HG03095 (cell line): ENCODE measurements at regions not wholly inside any gene's neighbourhood (a gene's known extent, or its start where the extent isn't known, plus 50 kb on each side); places are given as distances from the start of the nearest gene placed in this dataset.

Experiments
- ATAC-seq: cut with Tn5 transposase; IDR thresholded peaks from one replicate; pipeline ENCODE4 v1.9.1; 2021; ENCODE audit warnings: moderate library complexity; ENCODE audit not compliant: unreplicated experiment

DNA sequence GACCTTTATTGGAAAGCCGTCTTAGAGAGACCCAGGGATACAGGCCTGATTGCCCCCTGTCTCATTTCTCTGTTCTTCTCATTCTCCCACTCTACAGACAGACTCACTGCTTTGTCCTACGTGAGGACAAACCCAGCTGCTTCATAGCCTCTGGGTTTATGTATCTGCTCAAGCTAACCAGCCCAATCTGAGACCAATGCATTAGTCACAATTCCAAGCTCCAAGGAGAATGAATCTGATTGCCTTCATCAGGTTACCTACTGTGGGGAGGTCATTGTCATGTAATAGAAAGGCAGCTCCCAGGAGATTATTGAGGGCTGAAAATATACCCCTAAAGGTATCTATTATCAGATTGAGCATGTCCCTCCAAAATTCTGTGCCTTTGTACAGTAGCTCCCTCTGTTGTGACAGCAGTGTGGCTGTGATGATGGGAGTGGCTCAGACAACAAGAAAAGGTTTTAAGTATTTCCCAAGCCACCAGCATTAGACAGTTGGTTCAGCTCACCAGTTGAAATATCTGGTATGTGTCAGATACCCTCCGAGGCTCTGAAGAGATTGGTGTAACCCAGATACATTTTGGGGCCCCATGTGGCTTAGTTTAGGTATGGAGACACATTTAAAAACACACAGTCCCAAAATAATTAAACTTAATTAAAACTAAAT is 123.1 kb upstream of the EEPD1 start:
- no peak for ATAC-seq

DNA sequence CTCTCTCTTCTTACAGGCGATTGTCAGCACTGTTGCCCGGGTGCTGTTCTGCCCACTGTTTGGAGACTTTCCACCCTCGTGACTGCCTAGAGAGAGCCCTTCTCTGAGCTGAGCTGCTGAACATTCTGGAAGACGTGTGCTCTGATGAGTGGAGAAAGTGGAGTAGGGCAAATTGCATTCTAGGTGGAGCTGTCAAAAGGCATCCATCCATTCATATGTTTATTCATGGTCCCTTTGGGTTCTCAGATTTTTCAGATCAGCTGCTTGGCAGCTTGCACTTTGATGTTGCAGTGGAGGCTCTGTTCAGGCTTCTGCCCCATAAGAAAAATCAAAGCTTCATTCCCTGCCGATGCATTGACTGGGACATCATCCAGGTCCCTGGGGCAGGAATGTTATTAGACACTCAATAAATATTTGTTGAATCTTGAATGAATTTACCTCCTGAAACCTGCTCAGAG is 120.7 kb upstream of the EEPD1 start:
- ATAC-seq: no peak

DNA sequence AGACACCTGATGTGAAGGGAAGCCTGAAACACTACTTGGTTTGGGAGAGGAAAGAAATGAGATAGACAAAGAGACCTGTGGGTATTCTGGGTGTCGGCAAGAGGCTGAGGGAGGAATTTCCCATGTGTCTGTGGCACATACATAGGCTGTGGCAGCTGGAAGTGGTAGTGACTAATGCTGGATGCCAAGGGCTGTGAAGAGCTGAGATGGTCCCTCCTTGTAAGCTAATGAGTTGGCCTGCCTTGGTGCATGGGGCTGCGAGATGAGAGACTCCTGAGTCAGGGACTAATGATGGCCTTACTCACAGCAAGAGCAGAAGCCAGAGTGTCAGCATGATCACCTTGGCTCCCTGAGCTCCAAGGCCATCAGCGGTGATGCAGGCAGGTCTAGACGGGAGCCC is 119.0 kb upstream of the EEPD1 start:
- ATAC-seq: no peak

DNA sequence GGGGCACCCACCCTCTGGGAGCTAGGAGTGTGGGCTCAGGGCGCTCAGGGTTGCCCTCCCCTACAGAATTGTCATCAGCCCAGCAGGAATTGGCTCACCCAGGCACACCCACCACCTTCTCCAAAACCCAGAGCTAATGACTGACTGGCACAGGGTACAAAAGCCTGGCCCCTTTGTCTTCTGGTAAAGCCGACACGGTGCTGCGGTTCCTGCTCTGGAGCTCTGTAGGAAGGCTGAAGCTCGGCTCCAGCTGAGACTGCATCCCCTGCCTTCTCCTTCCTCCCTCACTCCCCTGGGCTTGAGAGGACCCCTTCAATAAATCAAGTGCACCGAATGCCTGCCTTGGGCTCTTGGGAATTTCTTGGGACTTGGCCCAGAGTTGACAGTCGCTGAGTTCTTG is 117.9 kb upstream of the EEPD1 start:
- ATAC-seq: no peak

DNA sequence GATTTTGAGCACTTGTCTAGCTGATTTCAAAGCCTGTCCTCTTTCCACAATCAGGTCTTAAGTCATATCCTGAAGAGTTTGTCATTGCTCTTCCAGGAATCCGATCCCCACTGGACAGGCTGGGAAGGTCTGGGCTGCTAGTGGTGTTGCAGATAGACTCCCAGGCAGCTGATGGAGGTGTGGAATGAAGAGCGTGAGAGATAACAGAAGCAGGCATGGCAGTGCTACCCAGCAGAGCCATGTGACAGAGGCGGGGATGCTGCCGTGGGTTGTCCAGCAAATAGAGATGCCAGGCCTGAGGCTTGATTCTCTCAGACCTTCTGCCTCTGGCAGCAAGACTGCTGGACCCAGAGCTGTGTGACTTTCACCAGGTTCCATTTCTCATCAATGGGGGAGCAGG is 116.5 kb upstream of the EEPD1 start:
- ATAC-seq: no peak

DNA sequence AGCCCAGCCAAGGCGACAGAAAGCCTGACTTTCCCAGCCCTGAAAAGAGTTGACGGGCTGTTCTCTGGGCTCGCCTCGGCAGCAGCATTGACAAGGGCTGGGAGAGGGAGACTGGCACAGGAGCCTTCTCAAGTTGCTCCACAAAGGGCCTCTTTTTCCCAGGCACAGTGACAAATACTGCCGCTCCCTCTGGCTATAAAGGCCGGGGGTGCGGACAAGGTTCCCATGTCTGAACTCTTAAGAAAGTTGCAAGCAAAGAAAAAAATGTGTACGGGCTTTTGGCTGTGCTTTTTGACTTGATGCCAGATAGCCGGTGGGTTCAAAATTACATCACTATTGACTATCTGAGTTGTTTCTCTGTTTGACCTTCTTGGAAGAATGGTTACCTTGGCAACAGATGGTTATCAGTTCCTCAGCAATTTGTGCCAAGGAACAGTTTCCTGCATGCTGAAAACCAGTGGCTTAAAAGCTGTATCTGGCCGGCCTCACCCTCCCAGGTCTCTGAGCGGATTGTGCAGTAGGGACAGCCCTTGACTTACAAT is 115.9 kb upstream of the EEPD1 start:
- ATAC-seq: no peak

DNA sequence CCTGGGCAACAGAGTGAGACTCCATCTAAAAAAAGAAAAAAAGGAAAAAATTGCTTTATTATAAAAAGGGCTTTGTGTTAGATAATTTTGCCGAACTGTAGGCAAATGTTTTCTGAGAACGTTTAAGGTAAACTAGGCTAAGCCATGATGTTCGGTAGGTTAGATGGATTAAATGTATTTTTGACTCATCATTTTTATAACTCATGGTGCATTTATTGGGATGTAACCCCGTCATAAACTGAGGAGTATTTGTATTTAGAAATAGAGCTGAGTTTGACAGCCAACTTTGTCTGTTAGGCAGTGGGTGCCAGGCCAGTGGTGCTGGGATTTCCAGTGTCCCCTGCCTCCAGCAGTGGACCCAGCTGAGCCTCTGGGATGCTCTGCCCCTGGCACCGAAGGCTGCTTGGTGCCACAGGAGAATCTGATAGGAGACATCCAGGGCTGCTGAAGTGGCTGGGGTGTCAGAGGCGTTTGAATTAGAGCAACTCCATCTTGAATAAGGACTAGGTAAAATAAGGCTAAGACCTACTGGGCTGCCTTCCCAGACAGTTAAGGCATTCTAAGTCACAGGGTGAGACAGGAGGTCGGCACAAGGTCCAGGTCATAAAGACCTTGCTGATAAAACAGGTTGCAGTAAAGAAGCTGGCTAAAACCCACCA is 114.9 kb upstream of the EEPD1 start:
- no peak for ATAC-seq

DNA sequence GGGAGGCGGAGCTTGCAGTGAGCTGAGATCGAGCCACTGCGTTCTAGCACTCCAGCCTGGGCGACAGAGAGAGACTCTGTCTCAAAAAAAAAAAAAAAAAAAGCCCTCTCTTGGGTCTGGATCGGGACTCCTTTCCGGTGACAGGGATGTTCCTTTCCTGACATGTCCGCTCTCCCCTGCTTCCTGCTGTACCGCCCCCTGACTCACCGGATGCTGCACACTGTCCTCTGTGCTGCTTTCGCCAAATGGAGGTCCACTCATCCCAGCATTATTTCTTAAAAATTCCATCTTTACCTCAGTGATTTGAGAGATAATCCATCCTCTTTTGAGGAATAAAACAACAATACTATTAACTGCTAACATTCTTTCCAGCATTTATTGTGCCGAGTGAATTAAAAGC is 113.8 kb upstream of the EEPD1 start:
- ATAC-seq: no peak

DNA sequence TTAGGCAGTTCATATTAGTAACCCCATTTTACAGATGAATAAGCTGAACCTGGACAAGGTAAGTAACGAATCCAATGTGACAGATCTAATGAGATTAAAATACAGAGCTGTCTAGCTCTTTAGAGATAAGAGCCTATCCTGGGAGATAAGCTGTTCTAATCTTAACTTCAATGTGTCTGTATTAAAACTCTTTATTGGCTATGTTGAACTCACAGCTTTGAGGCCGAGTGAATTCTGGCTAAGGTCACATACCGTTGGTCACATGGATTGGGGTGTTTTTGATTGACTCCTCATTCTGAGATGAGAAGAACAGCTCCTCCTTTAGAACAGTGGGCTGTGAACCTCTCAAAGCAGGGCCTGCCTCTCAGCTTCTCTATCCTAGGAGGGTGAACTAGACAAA is 113.4 kb upstream of the EEPD1 start:
- no peak for ATAC-seq

DNA sequence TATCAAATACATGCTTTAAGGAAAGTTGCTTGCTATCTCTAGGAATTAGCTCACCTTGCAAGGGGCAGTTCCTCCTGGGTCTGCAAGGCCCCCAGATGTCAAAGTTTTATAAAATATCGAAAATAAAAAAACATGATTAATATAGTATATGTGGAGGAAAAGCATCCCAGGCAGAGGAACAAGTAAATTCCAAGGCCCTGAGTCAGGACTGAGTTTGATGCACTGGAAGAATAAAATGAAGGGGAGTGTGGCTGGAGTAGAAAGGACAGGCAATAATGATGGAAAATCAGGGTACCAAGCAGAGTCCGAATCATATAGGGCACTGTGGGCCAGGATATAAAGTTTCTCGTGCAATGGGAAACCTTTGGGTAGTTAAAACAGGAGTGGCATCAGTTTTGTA is 112.4 kb upstream of the EEPD1 start:
- no peak for ATAC-seq

DNA sequence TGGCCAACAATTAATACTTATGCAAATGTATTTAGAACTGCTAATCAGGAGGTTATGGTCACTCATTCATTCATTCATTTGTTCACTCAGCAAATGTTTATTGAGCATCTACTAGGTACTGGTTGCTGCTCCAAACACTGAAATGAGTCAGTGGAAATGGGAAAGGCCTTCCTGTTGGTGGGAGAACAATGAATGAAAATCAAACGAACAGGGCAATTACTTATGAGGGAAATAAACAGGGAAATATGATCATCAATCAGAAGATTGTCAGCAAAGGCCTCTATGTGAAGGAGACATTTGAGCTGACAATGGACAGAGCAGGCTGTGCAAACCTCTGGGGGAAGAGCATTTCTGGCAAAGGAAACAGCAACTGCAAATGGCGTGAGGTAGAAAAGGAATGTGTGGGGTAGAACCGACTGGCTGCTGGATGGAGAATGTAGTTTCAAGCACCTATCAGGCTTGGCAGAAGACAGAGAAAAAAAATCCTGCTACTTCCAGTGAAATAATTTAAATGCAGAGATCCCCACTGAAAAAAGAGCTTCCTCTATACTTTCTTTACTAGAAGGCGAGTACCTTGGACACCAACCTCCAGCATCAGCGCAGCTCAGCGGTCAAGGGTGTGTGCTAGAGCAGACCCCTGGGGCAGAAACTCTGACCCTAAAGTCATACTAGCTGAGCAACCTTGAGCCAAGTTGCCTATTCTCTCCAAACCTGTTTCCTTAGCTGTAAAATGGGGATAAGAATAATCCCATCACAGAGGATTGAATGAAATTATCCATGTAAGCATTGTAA is 108.8 kb upstream of the EEPD1 start:
- no peak for ATAC-seq

DNA sequence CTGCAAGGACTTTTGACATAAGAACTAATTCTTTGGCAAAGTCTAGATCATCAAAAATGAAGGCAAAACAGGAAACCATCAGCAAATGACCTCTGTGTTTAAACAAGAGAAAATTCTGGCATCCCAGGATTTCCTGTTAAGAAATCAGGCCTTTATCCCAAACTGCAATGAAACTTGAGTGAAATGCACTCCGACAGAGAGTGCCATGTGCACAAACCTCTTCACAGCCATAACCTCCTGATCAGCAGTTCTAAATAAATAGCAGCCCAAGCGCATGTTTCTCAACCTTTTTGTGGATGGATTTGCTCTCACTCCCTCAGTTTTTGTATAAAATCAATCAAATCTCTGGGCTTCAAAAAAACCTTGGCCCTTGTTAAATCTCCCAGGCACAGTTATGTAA is 107.7 kb upstream of the EEPD1 start:
- ATAC-seq: no peak

DNA sequence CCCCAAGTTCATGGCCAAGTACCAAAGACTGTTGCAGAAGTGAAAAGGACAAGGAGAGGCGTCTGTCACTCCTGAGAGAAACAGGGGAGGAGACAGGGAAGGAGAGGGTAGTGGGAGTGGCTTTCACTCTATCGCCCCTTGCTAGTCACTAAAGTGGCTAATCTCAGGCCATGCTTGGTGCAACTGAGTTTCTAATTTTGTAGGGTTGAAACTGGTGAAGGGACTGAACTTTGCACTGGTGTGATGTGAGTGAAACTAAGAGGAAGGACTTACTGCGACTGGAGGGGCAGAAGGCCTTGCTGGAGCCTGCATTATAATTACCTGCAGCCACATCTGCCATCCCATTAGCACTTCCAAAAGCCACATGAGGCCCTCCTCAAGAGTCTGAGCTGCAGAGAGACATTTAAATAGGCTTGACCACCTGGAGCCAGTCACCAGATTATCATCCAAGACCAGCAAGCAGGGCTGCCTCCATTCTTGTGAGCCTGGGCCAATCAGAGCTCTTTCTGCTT is 107.2 kb upstream of the EEPD1 start:
- ATAC-seq: no peak

DNA sequence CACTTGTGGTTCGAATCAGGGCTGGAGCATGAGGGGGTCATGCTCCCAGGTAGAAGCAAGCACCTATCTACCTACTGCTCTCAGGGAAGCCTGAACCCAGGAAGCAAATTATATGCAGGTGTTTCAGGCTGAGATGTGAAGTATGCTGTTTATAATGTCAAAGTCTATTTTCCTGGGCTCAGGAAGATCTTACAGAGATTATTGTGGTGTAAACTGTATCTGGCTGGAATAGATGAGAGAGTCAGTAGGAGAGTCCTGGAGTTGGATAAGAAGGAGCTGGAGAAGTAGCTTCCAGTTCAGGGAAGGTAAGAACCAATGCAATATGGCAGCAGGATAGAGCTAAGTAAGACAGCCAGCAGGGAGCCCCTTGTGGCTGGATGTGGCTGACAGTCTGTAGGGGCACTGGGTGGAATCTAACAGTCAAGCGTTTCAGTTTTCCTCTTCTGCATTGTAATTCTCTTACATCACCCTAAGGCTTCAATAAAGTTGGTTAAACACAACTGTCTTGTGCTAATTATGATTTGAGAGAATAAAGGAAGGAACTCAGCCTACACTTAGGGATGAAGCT is 105.9 kb upstream of the EEPD1 start:
- ATAC-seq: no peak

DNA sequence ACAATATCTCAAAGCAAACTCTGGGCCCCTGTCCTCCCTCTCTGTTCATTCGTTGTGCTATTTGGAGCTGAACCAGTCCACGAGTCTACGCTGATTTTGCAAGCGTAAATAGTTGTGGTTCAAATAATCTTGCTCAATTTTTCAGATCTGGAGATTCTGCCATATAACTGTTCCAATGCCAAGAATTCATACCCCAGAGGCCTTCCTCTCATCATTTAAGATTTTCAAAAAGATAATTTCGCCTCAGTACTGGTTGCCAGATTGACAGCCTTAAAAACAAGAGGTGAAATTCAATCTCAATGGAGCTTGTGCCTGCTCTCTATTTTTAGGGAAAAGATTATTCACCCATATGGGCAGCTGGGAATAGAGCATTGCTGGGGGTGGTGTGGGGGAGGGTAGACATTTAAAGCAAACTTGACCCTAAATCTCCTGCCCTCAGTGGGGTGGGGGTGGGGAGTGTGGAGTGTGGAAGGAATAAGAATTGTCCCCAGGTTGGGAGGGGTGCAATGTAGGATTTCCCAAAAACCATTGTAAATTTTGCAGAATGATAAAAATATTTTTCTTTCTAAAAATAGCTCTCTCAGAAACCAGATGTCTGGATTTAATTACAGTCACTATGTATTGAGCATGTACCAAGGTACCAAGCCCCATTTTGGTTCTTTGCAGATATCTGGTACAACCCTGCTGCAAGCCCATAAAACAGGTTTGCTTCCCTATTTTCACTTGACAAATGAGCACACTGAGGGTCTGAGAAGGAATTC is 104.7 kb upstream of the EEPD1 start:
- ATAC-seq: no peak

DNA sequence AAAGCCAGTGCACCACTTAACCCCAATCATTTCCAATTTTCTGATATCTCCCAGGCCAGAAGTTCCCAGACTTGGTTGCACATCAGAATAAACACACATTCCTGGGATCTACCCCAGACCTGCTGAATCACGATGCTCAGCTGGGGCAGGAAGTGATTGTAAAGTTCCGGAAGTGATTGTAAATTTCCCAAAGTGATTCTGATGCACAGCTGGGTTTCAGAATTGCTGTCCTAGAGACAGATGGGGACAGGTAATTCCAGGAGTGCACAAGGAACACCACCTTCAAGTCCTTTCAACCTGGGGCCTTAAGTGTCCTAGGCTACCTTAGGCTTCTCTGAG is 104.2 kb upstream of the EEPD1 start:
- ATAC-seq: no peak

DNA sequence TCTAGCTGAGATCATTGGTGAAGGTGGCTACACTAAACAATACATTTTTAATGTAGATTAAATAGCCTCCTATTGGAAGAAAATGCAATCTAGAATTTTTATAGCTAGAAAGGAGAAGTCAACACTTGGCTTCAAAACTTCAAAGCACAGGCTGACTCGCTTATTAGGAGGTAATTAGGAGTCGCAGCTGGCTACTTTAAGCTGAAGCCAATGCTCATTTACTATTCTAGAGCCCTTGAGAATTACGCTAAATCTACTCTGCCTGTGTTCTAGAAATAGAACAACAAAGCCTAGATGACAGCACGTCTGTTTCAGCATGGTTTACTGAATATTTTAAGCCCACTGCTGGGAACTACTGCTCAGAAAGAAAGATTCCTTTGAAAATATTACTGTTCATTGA is 101.6 kb upstream of the EEPD1 start:
- ATAC-seq: no peak

DNA sequence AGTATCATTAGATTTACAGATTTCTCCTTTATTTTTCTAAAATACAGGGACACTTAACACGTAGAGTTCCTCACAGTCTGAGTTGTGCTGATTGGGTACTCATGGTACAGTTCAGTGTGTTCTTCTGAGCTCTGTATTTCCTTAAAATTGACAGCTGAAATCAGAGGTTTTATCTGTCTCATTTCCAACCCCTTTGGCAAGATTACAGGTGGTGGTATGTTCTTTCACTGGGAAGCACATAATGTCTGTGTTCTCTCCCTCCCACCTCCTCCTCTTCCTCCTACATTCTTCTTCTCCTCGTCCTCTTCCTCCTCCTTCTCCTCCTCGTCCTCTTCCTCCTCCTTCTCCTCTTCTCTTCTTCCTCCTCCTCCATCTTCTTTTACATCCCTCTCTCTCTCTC is 99.5 kb upstream of the EEPD1 start:
- ATAC-seq: no peak

DNA sequence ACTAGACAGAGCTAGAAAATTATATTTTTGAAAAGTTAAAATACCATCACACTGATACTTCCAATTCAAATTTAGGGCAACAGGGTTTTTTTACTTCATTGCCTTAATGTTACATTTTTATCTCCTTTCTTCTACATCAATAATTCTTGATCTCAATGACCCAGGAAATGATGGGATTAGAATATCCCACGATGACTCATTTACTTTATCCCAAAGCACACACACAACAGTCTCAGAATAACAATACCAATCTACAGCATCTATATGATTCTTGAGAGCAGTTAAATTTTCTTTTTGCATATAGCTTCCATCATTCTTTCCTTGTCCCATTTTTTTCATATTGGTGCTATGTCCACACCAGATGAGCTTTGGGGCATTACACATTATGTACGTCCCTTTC is 98.4 kb upstream of the EEPD1 start:
- ATAC-seq: no peak

DNA sequence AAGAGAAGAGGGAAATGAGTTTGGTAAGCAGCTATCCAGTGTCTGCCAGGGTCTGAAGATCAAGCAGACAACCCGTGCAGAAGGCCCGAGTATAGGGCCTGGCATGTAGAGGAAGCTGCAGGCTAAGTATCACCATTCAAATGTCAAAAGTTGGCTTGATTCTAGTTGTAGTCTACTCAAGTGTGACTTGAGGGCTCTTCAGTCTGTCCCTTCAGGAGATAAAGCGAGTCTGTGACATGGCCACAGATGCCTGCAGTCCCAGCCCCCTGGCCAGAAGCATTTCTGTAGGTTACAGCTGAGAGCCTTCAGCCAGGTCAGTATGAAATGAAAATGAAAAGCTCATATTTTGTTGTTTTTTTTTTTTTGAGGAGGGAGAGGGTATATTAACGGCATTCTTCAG is 97.8 kb upstream of the EEPD1 start:
- no peak for ATAC-seq

DNA sequence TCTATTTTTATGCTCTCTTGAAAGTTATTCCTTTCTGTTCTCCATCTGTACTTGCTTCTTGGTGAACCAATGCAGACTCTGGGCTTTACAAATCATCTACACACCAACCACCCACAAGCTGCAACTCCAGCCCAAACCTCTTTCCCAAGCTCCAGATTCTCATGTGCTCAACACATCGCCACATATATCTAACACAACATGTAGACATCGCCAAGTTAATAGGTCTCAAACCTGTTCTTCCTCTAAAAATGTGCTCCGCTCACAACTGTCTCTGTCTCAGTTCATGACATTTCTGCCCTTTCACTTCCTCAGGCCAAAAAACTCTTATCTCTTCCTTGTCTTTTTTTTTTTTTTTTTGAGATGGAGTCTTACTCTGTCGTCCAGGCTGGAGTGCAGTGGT is 95.7 kb upstream of the EEPD1 start:
- ATAC-seq: peak; percentile 73
